ENCODE measurements at regions not wholly inside any gene's neighbourhood (a gene's known extent, or its start where the extent isn't known, plus 50 kb on each side); places are given as distances from the start of the nearest gene placed in this dataset.
A peak's percentile ranks its signal among the peaks of the same experiment; 100 is the strongest.

GRCh38 chr10:53135213-53135896, 362.8 kb upstream of the MBL2 start:
- Histone ChIP-seq H2BK15ac (ENCODE audit: low read depth, poor library complexity, severe bottlenecking) (no peak overlapping the region), H3K18ac (ENCODE audit: low read depth in 1 of 2, low read length in 2 of 2) (no peak overlapping the region), H3K27me3 (ENCODE audit: control insufficient read depth in 1 of 2, insufficient read depth in 1 of 2, low read length in 2 of 2) (no peaks in the 10 kb centered on the region), H3K27ac (ENCODE audit: low read length, poor library complexity, severe bottlenecking) (peak overlapping the region; percentile 46), H4K91ac (ENCODE audit: low read length) (no peak overlapping the region), H3K9me3 (ENCODE audit: control insufficient read depth, low read length) (no peaks in the 10 kb centered on the region), H3K23ac (ENCODE audit: low read length in 2 of 2) (no peak overlapping the region), H4K8ac (ENCODE audit: low read length) (no peak overlapping the region), H3K4me3 (ENCODE audit: insufficient read depth in 1 of 2, low read depth in 1 of 2, low read length in 2 of 2) (no peak overlapping the region), H3K4me1 (ENCODE audit: control insufficient read depth, insufficient read depth, low read depth, low read length) (peaks cover 2% of the 10 kb centered on the region), H3K14ac (ENCODE audit: low read length in 2 of 2) (no peak overlapping the region), H2BK120ac (ENCODE audit: low read depth, low read length) (no peak overlapping the region), H3K79me1 (replicated peaks; ENCODE audit: low read length, poor library complexity, severe bottlenecking) (no peaks in the 10 kb centered on the region), H3K4ac (ENCODE audit: low read depth in 1 of 2, low read length in 2 of 2) (no peak overlapping the region), H2BK5ac (ENCODE audit: low read depth, low read length, poor library complexity, severe bottlenecking) (no peak overlapping the region), H2AK5ac (ENCODE audit: low read length, severe bottlenecking) (no peak overlapping the region), H3K9ac (ENCODE audit: low read length) (no peak overlapping the region), H2AFZ (ENCODE audit: low read depth, low read length) (no peak overlapping the region), H2BK12ac (ENCODE audit: low read length in 2 of 2) (no peak overlapping the region), H3K36me3 (ENCODE audit: control insufficient read depth in 1 of 2, insufficient read depth in 2 of 2, low read depth in 1 of 2, low read length in 2 of 2) (no peaks in the 10 kb centered on the region), H3K4me2 (ENCODE audit: low read length, poor library complexity, severe bottlenecking) (no peak overlapping the region)
- DNase-seq = no peak
- WGBS = 94% methylated on average over 2 of the region's 2 CpGs

- Histone ChIP-seq H2BK12ac (ENCODE audit: low read length in 2 of 2) (no peak overlapping the region), H3K14ac (ENCODE audit: low read length in 2 of 2) (no peak overlapping the region), H3K27me3 (ENCODE audit: control insufficient read depth in 1 of 2, insufficient read depth in 1 of 2, low read length in 2 of 2) (no peaks in the 10 kb centered on the region), H2BK15ac (ENCODE audit: low read depth, poor library complexity, severe bottlenecking) (no peak overlapping the region), H3K27ac (ENCODE audit: low read length, poor library complexity, severe bottlenecking) (no peak overlapping the region), H4K8ac (ENCODE audit: low read length) (no peak overlapping the region), H2AFZ (ENCODE audit: low read depth, low read length) (no peak overlapping the region), H3K18ac (ENCODE audit: low read depth in 1 of 2, low read length in 2 of 2) (no peak overlapping the region), H3K36me3 (ENCODE audit: control insufficient read depth in 1 of 2, insufficient read depth in 2 of 2, low read depth in 1 of 2, low read length in 2 of 2) (no peaks in the 10 kb centered on the region), H2BK5ac (ENCODE audit: low read depth, low read length, poor library complexity, severe bottlenecking) (no peak overlapping the region), H3K9ac (ENCODE audit: low read length) (no peak overlapping the region), H4K91ac (ENCODE audit: low read length) (no peak overlapping the region), H2BK120ac (ENCODE audit: low read depth, low read length) (no peak overlapping the region), H3K4me2 (ENCODE audit: low read length, poor library complexity, severe bottlenecking) (no peak overlapping the region), H3K23ac (ENCODE audit: low read length in 2 of 2) (no peak overlapping the region), H3K4me1 (ENCODE audit: control insufficient read depth, insufficient read depth, low read depth, low read length) (peaks cover 2% of the 10 kb centered on the region), H3K9me3 (ENCODE audit: control insufficient read depth, low read length) (no peaks in the 10 kb centered on the region), H3K4ac (ENCODE audit: low read depth in 1 of 2, low read length in 2 of 2) (no peak overlapping the region), H3K79me1 (replicated peaks; ENCODE audit: low read length, poor library complexity, severe bottlenecking) (no peaks in the 10 kb centered on the region), H3K4me3 (ENCODE audit: insufficient read depth in 1 of 2, low read depth in 1 of 2, low read length in 2 of 2) (no peak overlapping the region), H2AK5ac (ENCODE audit: low read length, severe bottlenecking) (no peak overlapping the region)
- 82% methylated on average over 3 of the region's 4 CpGs for WGBS
- no peak for DNase-seq
Observed at GRCh38 chr10:53134050-53134449, 361.5 kb upstream of the MBL2 start.

GRCh38 chr10:53130337-53130736, 357.8 kb upstream of the MBL2 start:
- H4K91ac ChIP-seq (ENCODE audit: low read length) = no peak overlapping the region
- H3K9me3 ChIP-seq (ENCODE audit: control insufficient read depth, low read length) = no peaks in the 10 kb centered on the region
- no peak overlapping the region for H3K14ac ChIP-seq (ENCODE audit: low read length in 2 of 2)
- no peaks in the 10 kb centered on the region for H3K79me1 ChIP-seq (replicated peaks; ENCODE audit: low read length, poor library complexity, severe bottlenecking)
- H3K9ac ChIP-seq (ENCODE audit: low read length) = no peak overlapping the region
- H2AFZ ChIP-seq (ENCODE audit: low read depth, low read length) = no peak overlapping the region
- H2BK15ac ChIP-seq (ENCODE audit: low read depth, poor library complexity, severe bottlenecking) = no peak overlapping the region
- H2AK5ac ChIP-seq (ENCODE audit: low read length, severe bottlenecking) = no peak overlapping the region
- no peak overlapping the region for H2BK12ac ChIP-seq (ENCODE audit: low read length in 2 of 2)
- no peak overlapping the region for H3K4me3 ChIP-seq (ENCODE audit: insufficient read depth in 1 of 2, low read depth in 1 of 2, low read length in 2 of 2)
- no peak overlapping the region for H3K23ac ChIP-seq (ENCODE audit: low read length in 2 of 2)
- H3K27me3 ChIP-seq (ENCODE audit: control insufficient read depth in 1 of 2, insufficient read depth in 1 of 2, low read length in 2 of 2) = no peaks in the 10 kb centered on the region
- no peak overlapping the region for H2BK5ac ChIP-seq (ENCODE audit: low read depth, low read length, poor library complexity, severe bottlenecking)
- no peak for DNase-seq
- no peaks in the 10 kb centered on the region for H3K4me1 ChIP-seq (ENCODE audit: control insufficient read depth, insufficient read depth, low read depth, low read length)
- H3K4ac ChIP-seq (ENCODE audit: low read depth in 1 of 2, low read length in 2 of 2) = no peak overlapping the region
- no peaks in the 10 kb centered on the region for H3K36me3 ChIP-seq (ENCODE audit: control insufficient read depth in 1 of 2, insufficient read depth in 2 of 2, low read depth in 1 of 2, low read length in 2 of 2)
- H2BK120ac ChIP-seq (ENCODE audit: low read depth, low read length) = no peak overlapping the region
- no peak overlapping the region for H3K4me2 ChIP-seq (ENCODE audit: low read length, poor library complexity, severe bottlenecking)
- H4K8ac ChIP-seq (ENCODE audit: low read length) = no peak overlapping the region
- no peak overlapping the region for H3K18ac ChIP-seq (ENCODE audit: low read depth in 1 of 2, low read length in 2 of 2)
- H3K27ac ChIP-seq (ENCODE audit: low read length, poor library complexity, severe bottlenecking) = no peak overlapping the region

- no peaks in the 10 kb centered on the region for H3K4me1 ChIP-seq (ENCODE audit: control insufficient read depth, insufficient read depth, low read depth, low read length)
- DNase-seq = no peak
- no peak overlapping the region for H3K14ac ChIP-seq (ENCODE audit: low read length in 2 of 2)
- no peaks in the 10 kb centered on the region for H3K36me3 ChIP-seq (ENCODE audit: control insufficient read depth in 1 of 2, insufficient read depth in 2 of 2, low read depth in 1 of 2, low read length in 2 of 2)
- no peak overlapping the region for H3K23ac ChIP-seq (ENCODE audit: low read length in 2 of 2)
- H3K27me3 ChIP-seq (ENCODE audit: control insufficient read depth in 1 of 2, insufficient read depth in 1 of 2, low read length in 2 of 2) = no peaks in the 10 kb centered on the region
- 67% methylated on average over 1 of the region's 4 CpGs for WGBS
- H3K4me3 ChIP-seq (ENCODE audit: insufficient read depth in 1 of 2, low read depth in 1 of 2, low read length in 2 of 2) = no peak overlapping the region
- no peak overlapping the region for H2BK120ac ChIP-seq (ENCODE audit: low read depth, low read length)
- no peak overlapping the region for H3K9ac ChIP-seq (ENCODE audit: low read length)
- H3K4ac ChIP-seq (ENCODE audit: low read depth in 1 of 2, low read length in 2 of 2) = no peak overlapping the region
- H2BK5ac ChIP-seq (ENCODE audit: low read depth, low read length, poor library complexity, severe bottlenecking) = no peak overlapping the region
- H3K18ac ChIP-seq (ENCODE audit: low read depth in 1 of 2, low read length in 2 of 2) = no peak overlapping the region
- H4K8ac ChIP-seq (ENCODE audit: low read length) = no peak overlapping the region
- no peak overlapping the region for H3K4me2 ChIP-seq (ENCODE audit: low read length, poor library complexity, severe bottlenecking)
- H2BK15ac ChIP-seq (ENCODE audit: low read depth, poor library complexity, severe bottlenecking) = no peak overlapping the region
- H3K9me3 ChIP-seq (ENCODE audit: control insufficient read depth, low read length) = no peaks in the 10 kb centered on the region
- H2AK5ac ChIP-seq (ENCODE audit: low read length, severe bottlenecking) = no peak overlapping the region
- no peaks in the 10 kb centered on the region for H3K79me1 ChIP-seq (replicated peaks; ENCODE audit: low read length, poor library complexity, severe bottlenecking)
- H2BK12ac ChIP-seq (ENCODE audit: low read length in 2 of 2) = no peak overlapping the region
- H2AFZ ChIP-seq (ENCODE audit: low read depth, low read length) = no peak overlapping the region
- H3K27ac ChIP-seq (ENCODE audit: low read length, poor library complexity, severe bottlenecking) = no peak overlapping the region
- H4K91ac ChIP-seq (ENCODE audit: low read length) = no peak overlapping the region
Observed at GRCh38 chr10:53127686-53128085, 355.1 kb upstream of the MBL2 start.

Measured in mesenchymal stem cell (in vitro differentiated cells and primary cell).